ENCODE measurements at regions not wholly inside any gene's neighbourhood (a gene's known extent, or its start where the extent isn't known, plus 50 kb on each side); places are given as distances from the start of the nearest gene placed in this dataset.

GRCh38 chr5:9698841-9699240, 68.7 kb upstream of the TAS2R1 start:
- no peak for TF ChIP-seq POLR2AphosphoS5 (IDR thresholded peaks at IDR 0.05; ENCODE audit: insufficient read depth in 1 of 2, low read depth in 1 of 2)
- TF ChIP-seq CTCF (IDR thresholded peaks at IDR 0.05), result no peak
- TF ChIP-seq POLR2A (IDR thresholded peaks at IDR 0.05), result no peak
